ENCODE measurements at regions not wholly inside any gene's neighbourhood (a gene's known extent, or its start where the extent isn't known, plus 50 kb on each side); places are given as distances from the start of the nearest gene placed in this dataset.

GRCh38 chr22:48649031-48649430 lies 1178.6 kb downstream of the BRD1 start:
- intact Hi-C loops (cut with DNase I): no loop called here
- peak in 2 of 10 donors; percentile 77 to 80 for DNase-seq

DNA sequence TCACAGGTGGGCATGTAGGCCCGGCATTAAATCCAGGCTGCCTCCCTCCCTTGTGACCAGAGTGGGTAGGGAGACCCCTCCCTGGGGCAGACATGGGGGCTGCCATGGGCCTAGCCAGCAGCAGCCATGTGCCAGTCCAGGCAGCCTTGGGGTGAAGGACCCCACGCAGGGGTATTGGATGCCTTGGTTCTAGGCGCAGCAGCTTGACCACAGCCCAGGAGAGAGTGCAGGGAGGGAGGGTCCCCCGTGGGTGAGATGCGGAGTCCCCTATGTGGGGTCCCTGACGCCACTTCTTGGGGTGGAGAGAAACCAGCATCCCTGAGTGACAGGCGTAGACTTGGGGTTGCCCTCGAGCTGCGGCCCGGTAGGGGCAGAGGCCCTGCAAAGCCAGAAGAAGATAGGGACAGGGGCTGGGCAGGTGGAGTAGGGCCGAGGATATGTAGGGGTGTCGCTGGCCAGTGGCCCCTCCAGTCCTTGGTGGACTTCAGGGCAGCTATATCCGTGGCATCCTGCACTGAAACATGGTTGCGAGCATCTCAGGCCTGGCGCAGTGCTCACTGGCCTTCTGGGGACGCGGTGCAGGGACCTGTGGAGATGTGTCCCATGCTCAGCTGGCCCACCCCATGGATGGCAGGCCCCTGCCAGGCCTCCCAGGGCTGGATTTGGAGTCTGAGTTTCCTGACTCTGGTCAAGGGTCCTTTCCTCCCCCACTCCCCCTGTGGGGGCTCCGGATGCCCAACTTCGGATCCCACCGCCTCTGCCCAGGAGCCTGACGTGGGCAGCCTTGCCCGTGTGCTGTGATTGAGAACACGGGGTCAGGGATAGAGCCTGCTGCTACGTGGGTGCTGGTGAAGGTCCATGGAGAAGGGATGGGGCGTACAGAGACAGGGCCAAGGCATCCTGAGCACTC lies 1179.8 kb downstream of the BRD1 start:
- DNase-seq: peak in 3 of 10 donors; percentile 59 to 75 (median 62)
- intact Hi-C loops (cut with DNase I): no loop called here

GRCh38 chr22:48647051-48647450 lies 1180.6 kb downstream of the BRD1 start:
- DNase-seq: peak in 1 of 10 donors; percentile 79
- intact Hi-C loops (cut with DNase I): no loop called here

- DNase-seq: peak in 1 of 10 donors; percentile 75
- intact Hi-C loops (cut with DNase I): no loop called here
Observed at GRCh38 chr22:48646216-48646925, 1181.3 kb downstream of the BRD1 start.

DNA sequence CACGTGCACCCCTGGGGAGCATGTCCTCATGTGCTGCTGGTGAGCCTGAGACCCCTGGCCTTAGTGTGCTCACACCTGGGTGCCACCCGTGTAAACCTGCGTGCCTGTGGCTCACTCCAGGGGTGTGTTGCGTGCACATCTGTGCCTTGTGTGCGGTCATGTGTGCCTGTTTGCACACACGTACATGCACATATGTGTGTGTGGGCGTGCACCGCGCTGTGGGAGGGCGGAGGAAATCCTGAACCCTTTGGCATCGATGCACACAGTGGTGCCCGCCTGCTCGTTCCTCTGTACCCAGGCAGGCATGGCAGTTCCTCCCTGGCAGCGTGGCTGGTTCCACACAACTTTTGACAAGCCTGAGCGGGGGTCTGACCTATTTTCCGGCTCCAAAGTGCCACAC lies 1181.9 kb downstream of the BRD1 start:
- DNase-seq: peak in 1 of 10 donors; percentile 57
- intact Hi-C loops (cut with DNase I): no loop called here

GRCh38 chr22:48644997-48645396 lies 1182.7 kb downstream of the BRD1 start:
- no peak for DNase-seq
- intact Hi-C loops (cut with DNase I): no loop called here

GRCh38 chr22:48644108-48644507 lies 1183.6 kb downstream of the BRD1 start:
- DNase-seq: peak in 1 of 10 donors; percentile 79
- intact Hi-C loops (cut with DNase I): no loop called here

DNA sequence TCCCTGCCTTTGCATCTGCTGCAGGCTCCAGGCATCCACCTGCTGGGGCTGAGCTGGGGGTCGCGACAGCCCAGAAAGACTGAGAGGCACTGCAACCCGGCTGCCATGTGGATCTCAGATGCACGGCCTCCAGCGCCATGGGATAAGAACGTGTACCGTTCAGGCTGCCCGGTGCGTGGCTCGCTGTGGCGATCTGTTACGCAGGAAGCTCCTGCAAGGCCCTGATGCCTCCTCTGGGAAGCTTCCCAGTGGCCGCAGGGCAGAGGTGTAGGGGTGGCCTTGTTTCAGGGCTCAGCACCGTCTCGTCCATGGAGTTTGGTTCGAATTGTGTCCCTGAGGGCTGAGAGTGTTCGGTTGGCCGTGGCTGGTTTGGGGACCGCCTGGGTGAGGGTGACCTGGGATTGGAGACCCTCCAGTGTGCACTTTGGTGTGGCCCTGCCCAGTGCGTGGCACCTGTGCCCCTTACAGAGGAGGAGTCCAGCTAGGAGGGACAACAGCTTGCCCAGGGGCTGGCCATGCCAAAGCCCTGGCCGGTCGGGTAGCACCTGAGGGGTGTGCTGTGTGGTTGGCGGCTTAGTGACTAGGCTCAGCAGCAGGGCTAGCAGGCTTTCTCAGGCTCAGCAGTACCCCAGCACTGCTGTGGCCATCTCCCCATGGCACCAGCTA lies 1184.5 kb downstream of the BRD1 start:
- DNase-seq: peak in 1 of 10 donors; percentile 87

DNA sequence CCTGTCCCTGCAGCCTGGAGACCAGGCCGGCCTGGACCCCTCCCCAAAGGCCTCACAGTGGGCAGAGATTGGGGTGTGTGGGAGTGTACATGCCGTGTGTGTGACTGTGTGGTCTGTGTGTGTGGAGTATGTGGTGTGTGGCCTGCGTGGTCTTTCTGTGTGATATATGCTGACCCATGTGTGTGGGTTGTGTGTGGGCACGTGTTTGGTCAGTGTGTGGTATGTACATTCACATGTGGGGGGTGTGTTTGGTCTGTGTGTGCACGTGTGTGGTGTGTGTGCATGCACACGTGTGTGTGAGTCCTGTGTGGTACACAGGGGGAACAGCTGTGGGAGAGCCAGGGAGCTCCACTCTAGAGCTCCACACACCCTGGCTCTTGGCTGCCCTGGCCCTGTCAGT lies 1185.1 kb downstream of the BRD1 start:
- peak in 1 of 10 donors; percentile 41 for DNase-seq
- intact Hi-C loops (cut with DNase I): no loop called here

More for the DNA sequence above, 1184.5 kb downstream of the BRD1 start:
- intact Hi-C loops (cut with DNase I): no loop called here

DNA sequence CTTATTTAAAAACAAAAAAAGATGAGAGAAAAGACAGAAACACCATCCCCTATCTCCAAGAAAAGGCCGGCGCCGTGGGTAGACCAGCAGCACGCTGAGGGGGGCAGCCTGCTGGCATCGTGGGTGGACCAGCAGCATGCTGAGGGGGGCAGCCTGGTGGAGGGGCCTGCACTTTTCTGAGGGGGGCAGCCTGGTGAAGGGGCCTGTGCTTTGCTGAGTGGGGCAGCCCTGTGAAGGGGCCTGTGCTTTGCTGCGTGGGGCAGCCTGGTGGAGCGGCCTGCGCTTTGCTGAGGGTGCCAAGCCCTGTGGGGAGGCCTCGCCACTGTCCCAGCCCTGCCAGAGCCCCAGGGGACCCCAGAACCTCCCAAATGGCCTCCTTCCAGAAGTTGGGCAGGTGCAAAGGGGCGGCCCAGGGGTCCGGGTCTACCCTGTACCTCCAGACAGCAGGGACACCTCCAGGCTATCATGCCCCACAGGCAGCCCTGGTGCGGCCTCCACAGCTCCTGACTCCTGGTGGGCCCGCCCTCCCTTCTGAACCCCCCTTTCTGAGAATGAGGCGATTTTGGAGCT lies 1185.7 kb downstream of the BRD1 start:
- intact Hi-C loops (cut with DNase I): no loop called here
- peak in 1 of 10 donors; percentile 76 for DNase-seq

DNA sequence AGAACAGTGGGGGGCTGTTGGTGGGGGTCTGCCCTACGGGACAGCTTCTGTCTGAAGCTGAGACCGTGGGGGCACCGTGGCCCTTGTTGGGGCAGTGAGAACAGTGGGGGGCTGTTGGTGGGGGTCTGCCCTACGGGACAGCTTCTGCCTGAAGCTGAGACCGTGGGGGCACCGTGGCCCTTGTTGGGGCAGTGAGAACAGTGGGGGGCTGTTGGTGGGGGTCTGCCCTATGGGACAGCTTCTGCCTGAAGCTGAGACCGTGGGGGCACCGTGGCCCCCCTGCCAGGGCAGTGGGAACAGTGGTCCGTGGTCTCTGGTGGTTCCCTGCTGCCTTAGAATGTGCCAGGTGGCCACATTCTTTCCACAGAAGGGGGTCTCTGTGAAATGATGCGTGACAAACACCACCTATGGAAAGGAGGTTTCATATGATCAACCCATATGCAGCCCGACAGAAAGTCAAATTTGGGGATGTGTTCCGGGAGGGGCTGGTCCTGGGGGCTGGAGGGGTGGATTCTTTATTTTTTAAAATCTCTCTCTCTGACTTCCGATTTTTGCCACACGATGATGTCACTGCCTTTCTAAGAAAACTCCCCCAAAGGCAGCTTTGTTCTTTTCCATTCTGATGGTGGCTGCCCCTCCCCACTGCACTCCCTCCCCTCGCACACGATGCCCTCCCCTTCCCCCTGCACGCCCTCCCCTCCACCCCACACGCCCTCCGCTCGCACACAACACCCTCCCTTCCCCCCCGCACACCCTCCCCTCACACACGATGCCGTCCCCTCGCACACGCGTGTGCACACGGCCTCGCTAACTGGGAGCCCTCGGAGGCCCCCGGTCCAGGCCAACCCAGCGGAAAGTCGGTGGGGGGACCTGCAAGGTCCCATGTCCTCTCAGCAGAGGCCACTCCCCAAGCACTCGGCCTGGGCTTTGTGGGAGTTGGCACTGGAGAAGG lies 1186.5 kb downstream of the BRD1 start:
- DNase-seq: peak in 1 of 10 donors; percentile 76
- intact Hi-C loops (cut with DNase I): no loop called here

DNA sequence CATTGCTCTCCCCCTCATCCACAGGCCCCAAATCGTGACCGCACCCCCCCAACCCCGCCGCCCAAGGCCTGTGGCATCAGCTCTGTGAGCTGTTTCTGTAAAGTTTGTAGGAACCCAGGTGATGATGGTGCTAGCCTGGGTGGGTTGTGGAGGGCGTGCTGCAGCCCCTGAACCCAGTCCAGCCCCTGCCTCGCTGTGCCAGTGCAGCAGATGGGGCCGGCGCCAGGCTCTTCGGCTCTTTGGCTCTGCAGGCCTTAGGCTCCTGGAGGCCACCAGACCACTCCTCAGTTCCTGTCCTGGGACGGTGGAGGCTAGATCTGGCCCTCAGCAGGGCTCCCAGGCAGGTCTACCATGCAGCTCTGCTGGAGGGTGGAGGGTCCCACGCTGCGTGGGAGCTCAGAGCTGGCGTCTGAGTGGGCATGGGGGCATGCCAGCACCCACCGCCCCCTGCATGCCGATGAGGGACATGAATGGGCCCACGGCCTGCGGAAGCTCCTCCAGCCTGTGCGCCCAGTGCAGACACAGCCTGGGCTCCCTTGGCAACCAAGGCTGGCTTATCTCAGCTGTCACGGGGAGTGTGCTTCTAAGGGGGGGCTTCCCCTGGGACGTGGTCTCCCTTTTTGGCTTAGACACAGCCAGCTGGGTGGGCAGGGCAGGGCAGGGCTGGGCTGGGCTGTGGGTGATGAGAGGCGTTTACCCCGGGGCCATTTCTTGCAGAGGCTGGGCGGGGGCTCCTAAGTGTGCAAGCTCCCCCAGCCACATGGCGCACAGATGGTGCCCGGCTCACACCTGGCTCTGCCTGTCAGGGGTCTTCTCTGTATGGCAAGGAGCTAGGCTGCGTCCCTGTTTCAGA lies 1187.6 kb downstream of the BRD1 start:
- peak in 1 of 10 donors; percentile 78 for DNase-seq
- intact Hi-C loops (cut with DNase I): no loop called here

GRCh38 chr22:48639021-48639795 lies 1188.5 kb downstream of the BRD1 start:
- intact Hi-C loops (cut with DNase I): no loop called here
- peak in 1 of 10 donors; percentile 72 for DNase-seq

GRCh38 chr22:48637231-48637630 lies 1190.4 kb downstream of the BRD1 start:
- no peak for DNase-seq
- intact Hi-C loops (cut with DNase I): no loop called here

DNA sequence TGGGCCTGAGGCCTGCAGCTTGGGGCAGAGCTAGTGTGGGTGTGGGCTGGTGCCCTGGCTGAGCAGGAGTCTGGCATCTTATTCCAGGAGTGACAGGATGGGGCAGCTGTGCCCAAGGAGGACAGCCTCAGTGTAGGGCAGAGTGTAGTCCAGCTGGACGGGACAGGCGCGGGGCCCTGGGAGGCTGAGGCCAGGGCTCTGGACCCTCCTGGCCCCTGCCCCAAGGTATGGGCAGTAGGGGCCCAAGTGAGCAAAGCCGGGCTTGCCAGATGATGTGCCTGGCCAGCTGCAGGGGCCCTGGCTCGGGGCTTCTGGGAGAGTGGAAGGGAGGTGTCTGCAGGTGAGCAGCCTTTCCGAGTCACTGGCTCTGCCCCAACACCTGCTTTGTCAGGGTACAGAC lies 1190.9 kb downstream of the BRD1 start:
- intact Hi-C loops (cut with DNase I): no loop called here
- DNase-seq: no peak

GRCh38 chr22:48635816-48636215 lies 1191.9 kb downstream of the BRD1 start:
- DNase-seq: no peak
- intact Hi-C loops (cut with DNase I): no loop called here

GRCh38 chr22:48635031-48635430 lies 1192.6 kb downstream of the BRD1 start:
- DNase-seq: no peak
- intact Hi-C loops (cut with DNase I): no loop called here

Measured in posterior cingulate gyrus (tissue), 11 donors.